HG03354 (cell line): ENCODE measurements at regions not wholly inside any gene's neighbourhood (a gene's known extent, or its start where the extent isn't known, plus 50 kb on each side); places are given as distances from the start of the nearest gene placed in this dataset.
A peak's percentile ranks its signal among the peaks of the same experiment; 100 is the strongest.

Experiments used
- ATAC-seq: cut with Tn5 transposase; IDR thresholded peaks from one replicate; pipeline ENCODE4 v1.9.1; 2021; ENCODE audit warnings: mild to moderate bottlenecking; ENCODE audit not compliant: unreplicated experiment, poor library complexity, severe bottlenecking

- ATAC-seq, result no peak
Observed at GRCh38 chr7:24039991-24040624, 243.9 kb upstream of the NPY start.

DNA sequence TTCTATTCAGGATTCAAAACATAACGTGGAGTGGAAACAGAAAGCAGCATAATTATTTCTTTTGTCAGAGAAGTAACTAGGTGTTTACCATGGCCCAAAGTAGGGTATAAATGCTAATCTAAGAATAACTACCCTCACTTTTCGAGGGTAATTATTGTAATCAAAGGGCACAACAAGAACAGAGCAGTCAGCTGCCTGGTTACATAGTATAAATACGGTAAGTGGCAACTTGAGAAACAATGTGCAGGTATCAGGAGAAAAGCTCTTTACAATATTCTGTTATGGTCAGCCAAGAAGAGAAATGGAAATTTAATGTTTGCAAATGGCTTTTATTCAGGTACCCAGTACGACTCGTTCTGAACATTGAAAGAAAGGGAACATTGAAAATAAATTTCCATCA, 242.0 kb upstream of the NPY start:
- no peak for ATAC-seq

- no peak for ATAC-seq
Observed at GRCh38 chr7:24049296-24049695, 234.7 kb upstream of the NPY start.

- no peak for ATAC-seq
Observed at GRCh38 chr7:24050991-24051560, 232.9 kb upstream of the NPY start.

GRCh38 chr7:24051651-24052050, 232.3 kb upstream of the NPY start:
- ATAC-seq, result no peak

- ATAC-seq, result no peak
Observed at GRCh38 chr7:24052572-24053260, 231.3 kb upstream of the NPY start.

GRCh38 chr7:24054236-24054635, 229.8 kb upstream of the NPY start:
- ATAC-seq, result no peak

DNA sequence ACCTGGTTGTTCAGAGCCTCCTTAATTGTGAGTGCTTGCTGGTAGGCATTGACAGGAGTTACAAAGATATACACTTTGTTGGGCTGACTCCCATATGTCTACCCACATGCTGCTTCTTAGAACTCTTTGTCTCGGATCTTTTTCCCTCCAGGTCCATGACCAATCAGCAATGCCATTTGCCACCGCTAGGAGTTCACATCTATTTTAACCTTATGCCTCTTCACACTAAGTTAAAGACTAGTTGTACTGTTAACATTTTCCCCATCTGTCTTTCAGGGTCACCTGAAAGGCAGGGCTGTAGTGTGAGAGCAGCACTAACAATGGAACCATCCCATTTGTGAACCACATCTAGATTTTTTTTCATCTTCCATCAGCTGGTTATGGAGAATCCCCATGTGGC, 226.7 kb upstream of the NPY start:
- ATAC-seq, result no peak

DNA sequence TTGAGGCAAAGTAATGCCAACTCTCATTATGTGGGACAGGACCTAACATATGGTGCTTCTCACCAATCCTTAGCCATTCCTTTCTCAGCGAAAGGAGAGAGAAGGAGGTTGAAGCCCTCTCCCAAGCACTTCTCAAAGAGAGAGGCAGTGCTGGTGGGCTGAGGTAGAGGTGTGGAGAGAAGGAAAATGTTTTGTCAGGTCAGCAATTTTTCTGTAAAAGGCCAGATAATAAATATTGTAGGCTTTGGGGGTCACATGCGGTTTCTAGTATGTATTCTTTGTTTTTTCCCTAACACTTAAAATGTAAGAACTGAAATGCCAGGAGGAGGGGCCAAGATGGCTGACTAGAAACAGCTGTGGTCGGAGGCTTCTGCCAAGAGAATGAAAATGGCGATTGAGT, 225.0 kb upstream of the NPY start:
- ATAC-seq, result no peak

DNA sequence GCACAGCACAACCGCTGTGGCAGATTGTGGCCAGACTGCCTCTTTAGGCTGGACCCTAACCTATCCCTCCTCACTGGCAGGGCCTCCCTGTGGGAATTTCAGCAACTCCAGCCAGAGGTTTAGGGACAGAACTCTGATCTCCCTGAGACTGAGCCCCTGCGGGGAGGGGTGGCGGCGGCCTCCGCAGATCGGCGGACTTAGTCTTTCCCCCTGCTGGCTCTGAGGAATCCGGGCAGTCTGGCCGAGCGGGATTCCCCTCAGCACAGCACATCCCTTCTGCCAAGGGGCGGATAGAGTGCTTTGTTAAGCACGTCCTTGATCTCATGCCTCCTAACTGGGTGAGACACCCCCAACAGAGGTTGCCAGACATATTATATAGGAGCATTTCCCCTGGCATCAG, 224.2 kb upstream of the NPY start:
- ATAC-seq, result no peak

- no peak for ATAC-seq
Observed at GRCh38 chr7:24063721-24064120, 220.3 kb upstream of the NPY start.

DNA sequence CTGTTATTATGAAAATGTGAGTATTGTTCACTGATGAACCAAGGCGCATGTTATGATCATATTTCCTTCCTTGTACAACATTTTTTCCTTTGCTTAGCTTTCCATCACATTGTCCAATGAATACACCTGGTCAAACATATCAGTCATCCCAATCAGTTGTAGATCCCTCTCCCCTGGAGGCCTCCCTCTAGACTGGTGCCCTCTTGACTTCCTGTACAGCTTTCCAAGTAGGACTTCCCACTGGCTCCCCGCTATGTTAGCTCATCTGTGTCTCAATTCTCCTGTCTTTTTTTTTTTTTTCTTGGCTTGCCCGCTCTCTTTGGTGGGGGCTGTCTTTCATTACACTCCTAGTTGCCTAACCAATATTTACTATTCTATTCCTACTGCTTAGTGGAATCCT, 214.2 kb upstream of the NPY start:
- no peak for ATAC-seq

- ATAC-seq, result no peak
Observed at GRCh38 chr7:24073651-24074420, 210.2 kb upstream of the NPY start.

DNA sequence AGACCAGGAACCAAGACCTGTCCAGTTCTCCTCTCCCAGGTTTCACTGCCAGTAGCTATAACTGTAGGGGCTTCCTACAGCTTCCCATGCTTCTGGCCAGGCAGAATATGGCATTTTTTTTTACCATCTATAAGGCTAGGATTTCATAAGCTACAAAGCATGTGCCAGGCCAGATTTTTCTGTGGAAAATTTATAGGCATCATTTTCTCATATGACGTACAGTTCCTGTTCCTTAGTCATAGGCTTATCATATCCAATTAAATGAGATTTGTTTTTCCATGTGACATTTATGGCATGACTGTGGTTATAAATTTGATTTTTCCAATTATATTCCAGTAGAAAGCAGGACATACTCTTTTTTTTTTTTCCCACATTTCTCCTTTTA, 208.6 kb upstream of the NPY start:
- no peak for ATAC-seq

DNA sequence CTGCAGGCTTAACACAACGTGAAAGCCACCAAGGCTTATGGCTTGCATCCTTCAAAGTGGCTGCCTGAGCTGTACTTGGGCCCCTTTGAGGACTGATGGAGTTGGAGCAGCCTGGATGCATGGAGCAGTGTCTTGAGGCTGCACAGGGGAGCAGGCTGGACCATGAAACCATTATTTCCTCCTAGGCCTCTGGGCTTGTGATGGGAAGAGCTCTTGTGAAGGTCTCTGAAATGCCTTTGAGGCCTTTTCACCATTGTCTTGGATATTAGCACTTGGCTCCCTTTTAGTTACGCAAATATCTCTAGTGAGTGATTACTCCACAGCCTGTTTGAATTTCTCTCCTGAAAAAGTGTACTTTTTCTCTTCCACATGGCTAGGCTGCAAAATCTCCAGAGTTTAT, 201.2 kb upstream of the NPY start:
- ATAC-seq, result no peak

DNA sequence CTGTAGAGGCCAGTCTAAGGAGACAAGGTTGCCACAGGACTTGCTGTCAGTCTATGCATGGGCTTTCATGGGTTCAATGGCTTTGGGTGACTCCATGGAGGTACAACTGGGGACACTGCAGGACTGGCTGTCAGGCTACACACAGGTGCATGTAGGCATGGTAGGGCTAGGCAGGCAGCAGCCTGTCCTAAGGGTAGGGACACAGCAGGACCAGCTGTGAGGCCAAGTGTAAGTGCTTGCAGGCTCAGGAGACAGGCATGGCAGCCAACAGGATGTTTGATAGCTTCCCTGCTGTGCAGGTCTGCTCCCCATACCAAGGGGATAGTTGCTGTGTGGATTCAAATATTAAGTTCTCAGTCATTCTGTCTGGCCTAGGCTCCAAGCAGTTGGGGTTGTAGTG, 181.0 kb upstream of the NPY start:
- ATAC-seq, result no peak

DNA sequence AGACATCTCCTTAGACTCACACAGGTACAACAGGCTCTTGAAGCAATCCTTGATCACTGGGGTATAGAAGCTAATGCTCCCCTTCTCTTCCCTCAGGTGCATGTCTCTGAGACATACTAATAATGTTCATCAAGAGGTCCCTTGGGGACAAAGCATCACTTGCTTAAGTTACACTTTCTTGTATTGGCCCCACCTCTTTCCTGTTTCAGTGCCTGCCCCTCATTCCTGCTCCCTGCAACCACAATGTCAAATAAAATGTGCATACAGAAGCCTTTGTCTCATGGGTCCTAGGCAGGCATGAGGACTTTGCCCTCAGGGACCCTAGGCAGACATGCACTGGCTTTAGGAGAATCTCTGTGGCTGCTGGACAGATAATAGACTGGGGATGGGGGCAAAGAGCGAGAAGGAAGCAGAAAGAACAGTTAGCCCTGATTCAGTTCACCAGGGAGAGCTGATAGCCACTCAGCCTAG, 175.0 kb upstream of the NPY start:
- ATAC-seq, result peak; percentile 87

DNA sequence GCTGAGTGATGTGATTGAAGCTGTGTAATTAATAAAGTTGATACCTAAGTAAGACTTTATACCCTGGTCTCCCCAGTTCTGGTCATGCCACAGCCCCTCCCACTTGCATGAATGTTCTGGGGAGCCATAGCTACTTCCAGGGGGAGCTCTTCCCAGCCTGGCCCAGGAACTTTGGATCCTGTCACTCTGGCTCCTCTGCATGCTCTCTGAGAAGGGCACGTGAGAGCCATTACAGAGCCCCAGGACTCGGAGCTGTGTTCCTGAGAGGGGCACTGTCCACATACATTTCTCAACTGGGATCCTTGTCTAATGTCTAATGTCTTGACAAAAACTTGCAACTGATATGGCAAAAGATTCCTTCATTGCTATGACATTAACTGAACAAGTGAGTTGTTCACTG, 173.9 kb upstream of the NPY start:
- ATAC-seq, result no peak

GRCh38 chr7:24113506-24113905, 170.5 kb upstream of the NPY start:
- ATAC-seq, result no peak

- ATAC-seq, result no peak
Observed at GRCh38 chr7:24115661-24116060, 168.3 kb upstream of the NPY start.
